ENCODE measurements at regions not wholly inside any gene's neighbourhood (a gene's known extent, or its start where the extent isn't known, plus 50 kb on each side); places are given as distances from the start of the nearest gene placed in this dataset.
"Not testable (repeated sequence)": the region's sequence is repeated elsewhere in the genome, so short reads cannot be mapped to it uniquely, and the experiment has no call there.

DNA sequence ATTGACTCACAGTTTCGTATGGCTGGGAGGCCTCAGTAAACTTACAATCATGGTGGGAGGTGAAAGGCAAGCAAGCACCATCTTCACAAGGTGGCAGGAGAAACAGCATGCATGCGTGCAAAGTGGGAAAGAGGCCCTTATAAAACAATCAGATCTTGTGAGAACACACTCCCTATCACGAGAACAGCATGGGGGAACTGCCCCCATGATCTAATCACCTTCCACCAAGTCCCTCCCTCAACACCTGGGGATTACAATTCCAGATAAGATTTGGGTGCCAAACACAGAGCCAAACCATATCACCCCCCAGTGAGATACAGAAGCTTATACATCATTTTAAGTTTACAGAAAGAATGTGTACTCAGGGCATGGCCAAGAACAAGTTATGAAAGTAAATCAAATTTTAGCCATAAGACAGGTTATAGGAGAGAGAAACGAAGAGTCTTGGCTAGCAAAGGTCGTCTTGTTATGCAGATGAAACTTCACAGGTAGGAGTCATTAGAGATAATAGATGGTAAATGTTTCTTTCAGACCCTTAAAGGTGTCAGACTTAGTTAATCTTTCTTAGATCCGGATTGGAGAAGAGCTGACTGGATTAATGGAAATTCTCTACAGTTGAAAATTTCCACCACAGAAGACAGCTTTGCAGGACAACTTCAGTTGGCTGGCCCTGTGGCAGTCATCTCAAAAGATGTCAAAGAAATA lies 79.8 kb upstream of the SEL1L start:
- no peaks in the 10 kb centered on the region for H3K4me1 Mint-ChIP-seq (ENCODE audit: unreplicated experiment)
- H3K27ac Mint-ChIP-seq (ENCODE audit: unreplicated experiment), result no peak overlapping the region
- TF ChIP-seq, protein P1, sequence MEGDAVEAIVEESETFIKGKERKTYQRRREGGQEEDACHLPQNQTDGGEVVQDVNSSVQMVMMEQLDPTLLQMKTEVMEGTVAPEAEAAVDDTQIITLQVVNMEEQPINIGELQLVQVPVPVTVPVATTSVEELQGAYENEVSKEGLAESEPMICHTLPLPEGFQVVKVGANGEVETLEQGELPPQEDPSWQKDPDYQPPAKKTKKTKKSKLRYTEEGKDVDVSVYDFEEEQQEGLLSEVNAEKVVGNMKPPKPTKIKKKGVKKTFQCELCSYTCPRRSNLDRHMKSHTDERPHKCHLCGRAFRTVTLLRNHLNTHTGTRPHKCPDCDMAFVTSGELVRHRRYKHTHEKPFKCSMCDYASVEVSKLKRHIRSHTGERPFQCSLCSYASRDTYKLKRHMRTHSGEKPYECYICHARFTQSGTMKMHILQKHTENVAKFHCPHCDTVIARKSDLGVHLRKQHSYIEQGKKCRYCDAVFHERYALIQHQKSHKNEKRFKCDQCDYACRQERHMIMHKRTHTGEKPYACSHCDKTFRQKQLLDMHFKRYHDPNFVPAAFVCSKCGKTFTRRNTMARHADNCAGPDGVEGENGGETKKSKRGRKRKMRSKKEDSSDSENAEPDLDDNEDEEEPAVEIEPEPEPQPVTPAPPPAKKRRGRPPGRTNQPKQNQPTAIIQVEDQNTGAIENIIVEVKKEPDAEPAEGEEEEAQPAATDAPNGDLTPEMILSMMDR (IDR thresholded peaks at IDR 0.05), result no peak
- no peaks in the 10 kb centered on the region for H3K27me3 Mint-ChIP-seq (ENCODE audit: unreplicated experiment)
- peaks cover 11% of the 10 kb centered on the region for H3K9me3 Mint-ChIP-seq (ENCODE audit: unreplicated experiment)
- no peaks in the 10 kb centered on the region for H3K36me3 Mint-ChIP-seq (ENCODE audit: unreplicated experiment)
- DNase-seq (ENCODE audit: extremely low spot score, unreplicated experiment), result no peak
- no peak overlapping the region for H3K4me3 Mint-ChIP-seq (ENCODE audit: unreplicated experiment)

DNA sequence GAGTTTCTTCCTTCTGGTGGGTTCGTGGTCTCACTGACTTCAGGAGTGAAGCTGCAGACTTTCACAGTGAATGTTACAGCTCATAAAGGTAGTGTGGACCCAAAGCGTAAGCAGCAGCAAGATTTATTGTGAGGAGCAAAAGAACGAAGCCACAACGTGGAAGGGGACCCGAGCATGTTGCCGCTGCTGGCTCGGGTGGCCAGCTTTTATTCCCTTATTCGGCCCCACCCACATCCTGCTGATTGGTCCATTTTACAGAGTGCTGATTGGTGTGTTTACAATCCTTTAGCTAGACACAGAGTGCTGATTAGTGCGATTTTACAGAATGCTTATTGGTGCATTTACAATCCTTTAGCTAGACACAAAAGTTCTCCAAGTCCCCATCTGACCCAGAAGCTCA lies 80.6 kb upstream of the SEL1L start:
- DNase-seq (ENCODE audit: extremely low spot score, unreplicated experiment); H3K27ac Mint-ChIP-seq (ENCODE audit: unreplicated experiment); H3K4me3 Mint-ChIP-seq (ENCODE audit: unreplicated experiment); H3K27me3 Mint-ChIP-seq (ENCODE audit: unreplicated experiment); H3K36me3 Mint-ChIP-seq (ENCODE audit: unreplicated experiment); H3K4me1 Mint-ChIP-seq (ENCODE audit: unreplicated experiment): not testable (repeated sequence)
- peaks cover 16% of the 10 kb centered on the region for H3K9me3 Mint-ChIP-seq (ENCODE audit: unreplicated experiment)

DNA sequence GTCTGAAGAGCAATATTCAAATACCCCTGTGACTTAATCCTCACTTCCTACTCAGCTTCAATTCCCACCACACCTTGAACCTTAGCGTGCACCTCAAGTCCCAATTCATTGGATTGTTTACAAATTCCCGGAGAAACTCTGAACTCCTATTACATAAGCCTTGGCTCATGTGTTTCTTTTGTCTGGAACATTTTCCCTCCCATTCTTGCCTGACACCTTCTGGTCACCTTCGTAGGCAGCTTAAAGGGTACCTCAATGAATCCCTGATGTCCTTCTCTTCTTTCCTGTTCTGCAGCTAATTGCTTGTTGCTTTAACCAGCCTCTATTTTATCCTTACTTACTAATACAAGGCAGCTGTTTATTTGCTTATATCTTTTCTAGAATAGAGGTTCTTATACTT lies 85.0 kb upstream of the SEL1L start:
- Mint-ChIP-seq H3K9me3 (ENCODE audit: unreplicated experiment) (peaks cover 15% of the 10 kb centered on the region), H3K4me1 (ENCODE audit: unreplicated experiment) (no peaks in the 10 kb centered on the region), H3K36me3 (ENCODE audit: unreplicated experiment) (no peaks in the 10 kb centered on the region), H3K27ac (ENCODE audit: unreplicated experiment) (no peak overlapping the region), H3K4me3 (ENCODE audit: unreplicated experiment) (no peak overlapping the region), H3K27me3 (ENCODE audit: unreplicated experiment) (no peaks in the 10 kb centered on the region)
- no peak for DNase-seq (ENCODE audit: extremely low spot score, unreplicated experiment)
- TF ChIP-seq, protein P1 (IDR thresholded peaks at IDR 0.05), result no peak

DNA sequence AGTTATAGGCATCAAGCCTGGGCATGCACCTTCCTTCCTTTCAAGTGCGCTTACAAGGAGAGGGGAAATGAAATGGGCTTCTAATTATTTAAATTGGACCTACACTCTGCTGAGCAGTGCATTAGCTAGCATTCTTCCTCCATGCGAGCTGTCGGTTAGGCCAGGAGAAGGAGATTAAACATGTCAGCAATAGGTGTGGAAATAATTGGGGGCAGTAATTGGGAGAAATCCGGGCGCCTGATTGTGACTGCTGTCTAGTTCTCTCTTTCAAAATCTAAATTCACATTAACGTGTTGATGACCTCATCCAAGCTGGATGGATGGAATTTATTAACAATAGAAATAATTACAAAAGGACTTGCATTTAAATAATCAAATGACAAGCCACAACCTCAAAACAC lies 86.2 kb upstream of the SEL1L start:
- no peak overlapping the region for H3K4me3 Mint-ChIP-seq (ENCODE audit: unreplicated experiment)
- no peaks in the 10 kb centered on the region for H3K36me3 Mint-ChIP-seq (ENCODE audit: unreplicated experiment)
- no peak for DNase-seq (ENCODE audit: extremely low spot score, unreplicated experiment)
- peaks cover 10% of the 10 kb centered on the region for H3K9me3 Mint-ChIP-seq (ENCODE audit: unreplicated experiment)
- H3K27ac Mint-ChIP-seq (ENCODE audit: unreplicated experiment), result no peak overlapping the region
- TF ChIP-seq, protein P1 (IDR thresholded peaks at IDR 0.05), result no peak
- no peaks in the 10 kb centered on the region for H3K27me3 Mint-ChIP-seq (ENCODE audit: unreplicated experiment)
- no peaks in the 10 kb centered on the region for H3K4me1 Mint-ChIP-seq (ENCODE audit: unreplicated experiment)

DNA sequence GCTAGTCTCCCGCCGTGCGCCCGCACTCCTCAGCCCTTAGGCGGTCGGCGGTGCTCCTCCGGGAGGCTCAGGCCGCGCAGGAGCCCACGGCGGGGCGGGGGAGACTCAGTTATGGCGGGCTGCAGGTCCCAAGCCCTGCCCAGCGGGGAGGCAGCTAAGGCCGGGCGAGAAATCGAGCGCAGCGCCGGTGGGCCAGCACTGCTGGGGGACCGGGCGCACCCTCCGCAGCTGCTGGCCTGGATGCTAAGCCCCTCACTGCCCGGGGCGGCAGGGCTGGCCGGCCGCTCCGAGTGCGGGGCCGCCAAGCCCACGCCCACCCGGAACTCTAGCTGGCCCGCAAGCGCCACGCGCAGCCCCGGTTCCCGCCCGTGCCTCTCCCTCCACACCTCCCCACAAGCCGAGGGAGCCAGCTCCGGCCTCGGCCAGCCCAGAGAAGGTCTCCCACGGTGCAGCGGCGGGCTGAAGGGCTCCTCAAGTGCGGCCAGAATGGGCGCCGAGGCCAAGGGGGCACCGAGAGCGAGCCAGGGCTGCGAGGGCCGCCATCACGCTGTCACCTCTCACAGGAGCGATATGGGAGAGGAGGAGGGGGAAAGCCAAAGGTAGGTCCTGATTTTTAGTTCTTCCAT lies 90.2 kb upstream of the SEL1L start:
- peak; percentile 84 for DNase-seq (ENCODE audit: extremely low spot score, unreplicated experiment)
- not testable (repeated sequence) for H3K4me3 Mint-ChIP-seq (ENCODE audit: unreplicated experiment); H3K9me3 Mint-ChIP-seq (ENCODE audit: unreplicated experiment); H3K4me1 Mint-ChIP-seq (ENCODE audit: unreplicated experiment); H3K27me3 Mint-ChIP-seq (ENCODE audit: unreplicated experiment); H3K36me3 Mint-ChIP-seq (ENCODE audit: unreplicated experiment); H3K27ac Mint-ChIP-seq (ENCODE audit: unreplicated experiment)

DNA sequence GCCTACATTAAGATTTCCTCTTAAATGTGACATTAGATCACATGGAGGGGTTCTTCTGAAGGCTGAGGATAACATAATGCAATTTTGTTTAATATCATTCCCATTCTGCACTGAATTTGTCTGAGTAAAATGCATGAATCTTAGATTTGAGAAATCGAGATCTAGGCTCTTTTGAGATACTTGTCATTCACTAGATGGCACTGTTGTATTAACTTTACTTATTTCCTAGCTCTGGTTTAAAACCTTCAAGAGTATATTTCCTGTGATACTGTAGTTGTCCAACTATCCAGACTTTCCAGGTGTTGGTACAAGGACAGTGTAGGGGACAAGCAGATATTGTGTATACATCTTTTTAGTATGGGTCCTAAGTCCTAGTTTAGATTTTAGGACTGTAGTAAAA lies 91.7 kb upstream of the SEL1L start:
- Mint-ChIP-seq H3K9me3 (ENCODE audit: unreplicated experiment) (peaks cover 6% of the 10 kb centered on the region), H3K4me3 (ENCODE audit: unreplicated experiment) (no peak overlapping the region), H3K27ac (ENCODE audit: unreplicated experiment) (no peak overlapping the region), H3K4me1 (ENCODE audit: unreplicated experiment) (no peaks in the 10 kb centered on the region), H3K36me3 (ENCODE audit: unreplicated experiment) (no peaks in the 10 kb centered on the region), H3K27me3 (ENCODE audit: unreplicated experiment) (no peaks in the 10 kb centered on the region)
- TF ChIP-seq, protein P1 (IDR thresholded peaks at IDR 0.05), result peak; percentile 45
- DNase-seq (ENCODE audit: extremely low spot score, unreplicated experiment), result no peak

All from osteocyte (in vitro differentiated cells).